ENCODE measurements at regions not wholly inside any gene's neighbourhood (a gene's known extent, or its start where the extent isn't known, plus 50 kb on each side); places are given as distances from the start of the nearest gene placed in this dataset.

GRCh38 chr2:42875880-42876279, 83.5 kb upstream of the HAAO start:
- Histone ChIP-seq H3K4me3 (ENCODE audit: insufficient read depth, low read depth, low read length) (no peak overlapping the region), H3K27me3 (ENCODE audit: control insufficient read depth, insufficient read depth, low read length) (no peaks in the 10 kb centered on the region), H3K36me3 (replicated peaks; ENCODE audit: control insufficient read depth, insufficient read depth, low read length) (no peaks in the 10 kb centered on the region)
- no peak for DNase-seq

- Histone ChIP-seq H3K27me3 (ENCODE audit: control insufficient read depth, insufficient read depth, low read length) (no peaks in the 10 kb centered on the region), H3K36me3 (replicated peaks; ENCODE audit: control insufficient read depth, insufficient read depth, low read length) (no peaks in the 10 kb centered on the region), H3K4me3 (ENCODE audit: insufficient read depth, low read depth, low read length) (no peak overlapping the region)
- DNase-seq: peak; percentile 52
Measured at GRCh38 chr2:42874949-42875801, 82.8 kb upstream of the HAAO start.

GRCh38 chr2:42872721-42873120, 80.3 kb upstream of the HAAO start:
- DNase-seq: no peak
- Histone ChIP-seq H3K27me3 (ENCODE audit: control insufficient read depth, insufficient read depth, low read length) (no peaks in the 10 kb centered on the region), H3K36me3 (replicated peaks; ENCODE audit: control insufficient read depth, insufficient read depth, low read length) (no peaks in the 10 kb centered on the region), H3K4me3 (ENCODE audit: insufficient read depth, low read depth, low read length) (no peak overlapping the region)

- Histone ChIP-seq H3K4me3 (ENCODE audit: insufficient read depth, low read depth, low read length) (no peak overlapping the region), H3K36me3 (replicated peaks; ENCODE audit: control insufficient read depth, insufficient read depth, low read length) (no peaks in the 10 kb centered on the region), H3K27me3 (ENCODE audit: control insufficient read depth, insufficient read depth, low read length) (no peaks in the 10 kb centered on the region)
- DNase-seq: no peak
Measured at GRCh38 chr2:42871372-42871771, 79.0 kb upstream of the HAAO start.

GRCh38 chr2:42868874-42869273, 76.5 kb upstream of the HAAO start:
- Histone ChIP-seq H3K27me3 (ENCODE audit: control insufficient read depth, insufficient read depth, low read length) (no peaks in the 10 kb centered on the region), H3K36me3 (replicated peaks; ENCODE audit: control insufficient read depth, insufficient read depth, low read length) (no peaks in the 10 kb centered on the region), H3K4me3 (ENCODE audit: insufficient read depth, low read depth, low read length) (no peak overlapping the region)
- DNase-seq: no peak

GRCh38 chr2:42868096-42868495, 75.7 kb upstream of the HAAO start:
- no peaks in the 10 kb centered on the region for H3K27me3 ChIP-seq (ENCODE audit: control insufficient read depth, insufficient read depth, low read length)
- no peaks in the 10 kb centered on the region for H3K36me3 ChIP-seq (replicated peaks; ENCODE audit: control insufficient read depth, insufficient read depth, low read length)
- H3K4me3 ChIP-seq (ENCODE audit: insufficient read depth, low read depth, low read length): no peak overlapping the region
- no peak for DNase-seq

GRCh38 chr2:42867093-42868065, 75.0 kb upstream of the HAAO start:
- no peaks in the 10 kb centered on the region for H3K36me3 ChIP-seq (replicated peaks; ENCODE audit: control insufficient read depth, insufficient read depth, low read length)
- no peak for DNase-seq
- H3K27me3 ChIP-seq (ENCODE audit: control insufficient read depth, insufficient read depth, low read length): no peaks in the 10 kb centered on the region
- no peak overlapping the region for H3K4me3 ChIP-seq (ENCODE audit: insufficient read depth, low read depth, low read length)

GRCh38 chr2:42865884-42866881, 73.8 kb upstream of the HAAO start:
- Histone ChIP-seq H3K27me3 (ENCODE audit: control insufficient read depth, insufficient read depth, low read length) (no peaks in the 10 kb centered on the region), H3K36me3 (replicated peaks; ENCODE audit: control insufficient read depth, insufficient read depth, low read length) (no peaks in the 10 kb centered on the region), H3K4me3 (ENCODE audit: insufficient read depth, low read depth, low read length) (no peak overlapping the region)
- no peak for DNase-seq

GRCh38 chr2:42864641-42865280, 72.4 kb upstream of the HAAO start:
- Histone ChIP-seq H3K4me3 (ENCODE audit: insufficient read depth, low read depth, low read length) (no peak overlapping the region), H3K36me3 (replicated peaks; ENCODE audit: control insufficient read depth, insufficient read depth, low read length) (no peaks in the 10 kb centered on the region), H3K27me3 (ENCODE audit: control insufficient read depth, insufficient read depth, low read length) (no peaks in the 10 kb centered on the region)
- no peak for DNase-seq

- DNase-seq: no peak
- Histone ChIP-seq H3K4me3 (ENCODE audit: insufficient read depth, low read depth, low read length) (no peak overlapping the region), H3K27me3 (ENCODE audit: control insufficient read depth, insufficient read depth, low read length) (no peaks in the 10 kb centered on the region), H3K36me3 (replicated peaks; ENCODE audit: control insufficient read depth, insufficient read depth, low read length) (no peaks in the 10 kb centered on the region)
Measured at GRCh38 chr2:42864222-42864621, 71.8 kb upstream of the HAAO start.

GRCh38 chr2:42863751-42864150, 71.4 kb upstream of the HAAO start:
- no peak overlapping the region for H3K4me3 ChIP-seq (ENCODE audit: insufficient read depth, low read depth, low read length)
- no peaks in the 10 kb centered on the region for H3K36me3 ChIP-seq (replicated peaks; ENCODE audit: control insufficient read depth, insufficient read depth, low read length)
- no peak for DNase-seq
- H3K27me3 ChIP-seq (ENCODE audit: control insufficient read depth, insufficient read depth, low read length): no peaks in the 10 kb centered on the region

GRCh38 chr2:42863320-42863719, 70.9 kb upstream of the HAAO start:
- H3K27me3 ChIP-seq (ENCODE audit: control insufficient read depth, insufficient read depth, low read length): no peaks in the 10 kb centered on the region
- no peak overlapping the region for H3K4me3 ChIP-seq (ENCODE audit: insufficient read depth, low read depth, low read length)
- no peak for DNase-seq
- H3K36me3 ChIP-seq (replicated peaks; ENCODE audit: control insufficient read depth, insufficient read depth, low read length): no peaks in the 10 kb centered on the region

GRCh38 chr2:42862669-42863185, 70.3 kb upstream of the HAAO start:
- Histone ChIP-seq H3K36me3 (replicated peaks; ENCODE audit: control insufficient read depth, insufficient read depth, low read length) (no peaks in the 10 kb centered on the region), H3K27me3 (ENCODE audit: control insufficient read depth, insufficient read depth, low read length) (no peaks in the 10 kb centered on the region), H3K4me3 (ENCODE audit: insufficient read depth, low read depth, low read length) (no peak overlapping the region)
- DNase-seq: no peak
